Activated CD8-positive, alpha-beta T cell treated with anti-CD3 and anti-CD28 coated beads for 36 hours (primary cell): ENCODE measurements at regions not wholly inside any gene's neighbourhood (a gene's known extent, or its start where the extent isn't known, plus 50 kb on each side); places are given as distances from the start of the nearest gene placed in this dataset.

Experiments
- ATAC-seq: fragments of 200-7000 bp; cut with Tn5 transposase; one replicate; pipeline ENCODE4 v1.10.0; 2021; ENCODE audit warnings: mild to moderate bottlenecking, moderate library complexity
- CTCF ChIA-PET: fragments of 350-600 bp; sonication (Branson Sonifier 250); formaldehyde crosslinking; loops from one replicate; lab custom pipeline; 2021; ENCODE audit warnings: antibody characterized with exemption; lab: Charles Lee
- POLR2A ChIA-PET: fragments of 350-600 bp; sonication (Branson Sonifier 250); formaldehyde crosslinking; loops from one replicate; lab custom pipeline; 2021; ENCODE audit warnings: antibody characterized with exemption; lab: Charles Lee
- DNase-seq: peaks from one replicate; pipeline ENCODE4 v3.0.0-alpha.2; 2020
- H3K27ac Mint-ChIP-seq: one replicate; pipeline ENCODE4 v1.8.0; 2021; ENCODE audit warnings: mild to moderate bottlenecking, mixed read lengths
- H3K27me3 Mint-ChIP-seq: one replicate; pipeline ENCODE4 v1.8.0; 2021; ENCODE audit warnings: mixed read lengths
- H3K36me3 Mint-ChIP-seq: one replicate; pipeline ENCODE4 v1.8.0; 2021; ENCODE audit warnings: low read depth, mixed read lengths
- H3K4me1 Mint-ChIP-seq: one replicate; pipeline ENCODE4 v1.8.0; 2021; ENCODE audit warnings: low read depth, mixed read lengths
- H3K4me3 Mint-ChIP-seq: one replicate; pipeline ENCODE4 v1.8.0; 2021; ENCODE audit warnings: mild to moderate bottlenecking, moderate library complexity, mixed read lengths
- H3K9me3 Mint-ChIP-seq: one replicate; pipeline ENCODE4 v1.8.0; 2021; ENCODE audit warnings: mixed read lengths
- intact Hi-C: fragments of 100-400 bp; cut with micrococcal nuclease; formaldehyde crosslinking; loops from one replicate; pipeline ENCODE4 v1.10.0; 2022
- TF ChIP-seq, protein P1 (sequence below): fragments of 200-600 bp; IDR thresholded peaks from one replicate; pipeline ENCODE4 v1.8.0; 2022; ENCODE audit warnings: antibody characterized with exemption, mild to moderate bottlenecking

DNA sequence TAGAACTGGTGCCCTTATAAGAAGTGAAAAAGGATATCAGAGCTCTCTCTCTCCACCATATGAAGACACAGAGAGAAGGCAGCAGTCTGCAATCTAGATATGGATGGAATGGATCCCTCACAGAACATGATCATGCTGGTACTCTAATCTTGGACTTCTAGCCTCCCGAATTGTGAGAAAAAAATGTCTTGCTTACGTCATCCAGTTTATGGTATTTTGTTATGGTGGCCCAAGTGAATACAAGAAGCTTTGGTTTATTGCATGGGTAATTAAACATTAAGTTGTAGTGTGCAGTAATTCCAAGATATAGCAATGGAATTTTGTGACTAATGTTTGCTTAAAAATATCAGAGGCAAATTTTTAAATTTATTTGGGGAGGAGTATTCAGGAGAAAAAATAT is 1667.4 kb upstream of the SLC39A10 start:
- no peaks in the 10 kb centered on the region for H3K36me3 Mint-ChIP-seq
- H3K4me1 Mint-ChIP-seq: no peaks in the 10 kb centered on the region
- DNase-seq (no peak), ATAC-seq (no peak)
- no peak overlapping the region for H3K4me3 Mint-ChIP-seq
- H3K27ac Mint-ChIP-seq: no peak overlapping the region
- H3K9me3 Mint-ChIP-seq: no peaks in the 10 kb centered on the region
- TF ChIP-seq, protein P1, sequence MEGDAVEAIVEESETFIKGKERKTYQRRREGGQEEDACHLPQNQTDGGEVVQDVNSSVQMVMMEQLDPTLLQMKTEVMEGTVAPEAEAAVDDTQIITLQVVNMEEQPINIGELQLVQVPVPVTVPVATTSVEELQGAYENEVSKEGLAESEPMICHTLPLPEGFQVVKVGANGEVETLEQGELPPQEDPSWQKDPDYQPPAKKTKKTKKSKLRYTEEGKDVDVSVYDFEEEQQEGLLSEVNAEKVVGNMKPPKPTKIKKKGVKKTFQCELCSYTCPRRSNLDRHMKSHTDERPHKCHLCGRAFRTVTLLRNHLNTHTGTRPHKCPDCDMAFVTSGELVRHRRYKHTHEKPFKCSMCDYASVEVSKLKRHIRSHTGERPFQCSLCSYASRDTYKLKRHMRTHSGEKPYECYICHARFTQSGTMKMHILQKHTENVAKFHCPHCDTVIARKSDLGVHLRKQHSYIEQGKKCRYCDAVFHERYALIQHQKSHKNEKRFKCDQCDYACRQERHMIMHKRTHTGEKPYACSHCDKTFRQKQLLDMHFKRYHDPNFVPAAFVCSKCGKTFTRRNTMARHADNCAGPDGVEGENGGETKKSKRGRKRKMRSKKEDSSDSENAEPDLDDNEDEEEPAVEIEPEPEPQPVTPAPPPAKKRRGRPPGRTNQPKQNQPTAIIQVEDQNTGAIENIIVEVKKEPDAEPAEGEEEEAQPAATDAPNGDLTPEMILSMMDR: no peak
- intact Hi-C loops: no loop called here
- POLR2A ChIA-PET: no interaction called here
- CTCF ChIA-PET: no interaction called here
- no peaks in the 10 kb centered on the region for H3K27me3 Mint-ChIP-seq

DNA sequence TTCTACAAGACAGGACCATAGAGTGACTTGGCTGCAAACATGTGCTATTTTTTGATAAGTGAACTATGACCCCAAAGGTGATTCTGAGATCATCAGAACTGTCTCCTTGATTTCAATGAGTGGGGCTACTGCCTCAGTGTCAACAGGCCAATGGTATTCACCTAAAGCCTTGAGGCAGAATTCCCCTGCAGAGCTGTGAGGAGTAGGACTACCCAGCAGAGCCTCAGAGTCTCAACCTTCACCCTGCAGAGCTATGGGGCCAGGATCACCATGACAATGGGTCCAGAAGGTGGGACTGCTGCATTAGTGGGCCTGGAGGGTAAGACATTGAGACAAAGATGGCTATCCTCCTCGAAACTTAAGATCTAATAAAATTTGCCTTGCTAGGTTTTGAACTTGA is 1668.2 kb upstream of the SLC39A10 start:
- H3K27me3 Mint-ChIP-seq: no peaks in the 10 kb centered on the region
- H3K4me1 Mint-ChIP-seq: no peaks in the 10 kb centered on the region
- ATAC-seq (no peak), DNase-seq (no peak)
- CTCF ChIA-PET: no interaction called here
- H3K36me3 Mint-ChIP-seq: no peaks in the 10 kb centered on the region
- POLR2A ChIA-PET: no interaction called here
- intact Hi-C loops: no loop called here
- no peak overlapping the region for H3K4me3 Mint-ChIP-seq
- no peak overlapping the region for H3K27ac Mint-ChIP-seq
- TF ChIP-seq, protein P1: no peak
- no peaks in the 10 kb centered on the region for H3K9me3 Mint-ChIP-seq

DNA sequence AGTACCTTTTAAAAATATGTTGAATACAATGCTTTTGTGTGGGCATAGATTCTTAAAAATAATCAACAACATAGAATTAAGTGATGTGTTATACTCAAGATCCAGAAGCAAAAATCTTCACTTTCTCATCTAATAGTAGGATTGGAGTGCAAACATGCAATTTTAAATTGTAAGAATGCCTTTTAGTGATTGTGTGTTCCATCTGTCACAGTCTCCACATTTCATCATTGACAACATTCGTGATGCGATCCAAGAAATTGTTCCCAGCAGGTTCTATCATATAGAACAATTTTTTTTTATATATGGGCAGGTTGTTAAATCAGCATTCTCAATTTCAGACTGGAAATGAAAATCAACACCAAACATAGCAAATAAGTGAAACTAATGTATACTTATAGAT is 1671.8 kb upstream of the SLC39A10 start:
- no peaks in the 10 kb centered on the region for H3K36me3 Mint-ChIP-seq
- no peak overlapping the region for H3K27ac Mint-ChIP-seq
- no peaks in the 10 kb centered on the region for H3K27me3 Mint-ChIP-seq
- ChIA-PET CTCF (no interaction called here), POLR2A (no interaction called here)
- no peaks in the 10 kb centered on the region for H3K4me1 Mint-ChIP-seq
- intact Hi-C loops: no loop called here
- ATAC-seq: no peak
- TF ChIP-seq, protein P1: no peak
- DNase-seq: no peak
- no peak overlapping the region for H3K4me3 Mint-ChIP-seq
- no peaks in the 10 kb centered on the region for H3K9me3 Mint-ChIP-seq

DNA sequence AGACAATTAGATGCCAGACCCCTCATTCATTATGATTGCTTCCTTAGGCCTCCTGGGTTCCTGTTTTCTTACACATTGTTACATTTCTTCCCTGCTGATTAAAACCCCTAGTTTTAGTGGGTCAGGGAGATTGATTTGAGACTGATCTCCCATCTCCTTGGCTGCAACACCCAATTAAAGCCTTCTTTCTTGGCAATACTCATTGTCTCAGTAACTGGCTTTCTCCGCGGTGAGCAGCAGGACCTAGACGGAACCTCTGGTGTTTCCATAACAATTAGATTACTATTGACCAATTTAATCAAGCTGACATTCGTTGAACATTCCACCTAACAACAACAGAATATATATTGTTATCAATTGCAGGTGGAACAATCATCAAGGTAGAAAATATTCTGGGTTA is 1676.4 kb upstream of the SLC39A10 start:
- Mint-ChIP-seq H3K27me3 (no peaks in the 10 kb centered on the region), H3K36me3 (no peaks in the 10 kb centered on the region), H3K4me1 (no peaks in the 10 kb centered on the region), H3K4me3 (no peak overlapping the region), H3K9me3 (peaks cover 4% of the 10 kb centered on the region), H3K27ac (no peak overlapping the region)
- ATAC-seq (no peak), DNase-seq (no peak)
- TF ChIP-seq, protein P1: no peak
- intact Hi-C loops: no loop called here
- POLR2A ChIA-PET: no interaction called here
- CTCF ChIA-PET: no interaction called here

DNA sequence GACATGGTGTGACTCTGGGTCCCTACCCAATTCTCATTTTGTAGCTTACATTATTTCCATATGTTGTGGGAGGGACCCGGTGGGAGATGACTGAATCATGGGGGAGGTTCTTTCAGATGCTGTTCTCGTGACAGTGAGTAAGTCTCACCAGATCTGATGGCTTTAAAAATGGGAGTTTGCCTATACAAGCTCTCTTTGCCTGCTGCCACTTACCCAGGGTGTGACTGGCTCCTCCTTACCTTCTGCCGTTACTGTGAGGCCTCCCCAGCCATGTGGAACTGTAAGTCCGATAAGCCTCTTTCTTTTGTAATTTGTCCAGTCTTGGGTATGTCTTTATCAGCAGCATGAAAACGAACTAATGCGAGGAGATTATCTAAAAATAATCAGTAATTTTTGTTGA is 1683.2 kb upstream of the SLC39A10 start:
- H3K4me3 Mint-ChIP-seq: no peak overlapping the region
- ChIA-PET CTCF (no interaction called here), POLR2A (interaction anchor here (0.6 kb wide), 1 partner anchor 1135 kb away, joined by 3 read pairs; no protein-coding TSS in a partner anchor)
- TF ChIP-seq, protein P1: no peak
- ATAC-seq (no peak), DNase-seq (no peak)
- H3K9me3 Mint-ChIP-seq: peaks cover 2% of the 10 kb centered on the region
- H3K4me1 Mint-ChIP-seq: no peaks in the 10 kb centered on the region
- no peaks in the 10 kb centered on the region for H3K27me3 Mint-ChIP-seq
- intact Hi-C loops: no loop called here
- no peak overlapping the region for H3K27ac Mint-ChIP-seq
- no peaks in the 10 kb centered on the region for H3K36me3 Mint-ChIP-seq
